Heart left ventricle (tissue), 13 donors: ENCODE measurements at regions not wholly inside any gene's neighbourhood (a gene's known extent, or its start where the extent isn't known, plus 50 kb on each side); places are given as distances from the start of the nearest gene placed in this dataset.

Experiments used
- POLR2A ChIP-seq, 2 donors: fragments of 450-650 bp; IDR thresholded peaks; one replicate each; pipeline ENCODE4 v1.6.1; 2017; ENCODE audit warnings: antibody characterized with exemption in 2 of 2, mild to moderate bottlenecking in 2 of 2, moderate library complexity in 2 of 2
- TF ChIP-seq, protein P1 (sequence below), 12 donors: fragments of 200-600 bp; sonication (generic) in 4 of 12; IDR thresholded peaks; one replicate each; pipeline versions ENCODE4 v1.5.0 to v1.8.0; 2018 to 2022; ENCODE audit warnings: antibody characterized with exemption in 12 of 12, mild to moderate bottlenecking in 5 of 12
- donor health status: ischemic (EF 13 %, LVEDD 7.1; RV severe dilation, severe dysfunction).
- donor health status: DM: no; HTN: yes; CAD: no.
- donor health status: DM: no; HTN: no; CAD: no.
- donor health status: ischemic (EF 25% LVEDD 6.9; RV normal size, moderate dysfunction).
- donor health status: ischemic (EF 25% LVEDD 5.7; RV mildly dilated, moderate dysfunction).
- donor health status: ischemic (EF 35%, LVEDD 5.7; RV mildly dilated, moderate dysfunction).
- donor health status: nonischemic (EF 11% LVEDD 7.7; RV severe dilation, severe dysfunction).
- donor health status: DM: yes; HTN: yes; CAD: no.
- donor health status: PGD.
- donor health status: ischemic (EF 29% LVEDD 5.4; RV normal size, mild dysfunction).
- donor health status: nonischemic (EF 23%, LVEDD 6.1; RV moderate dilation, normal function).

DNA sequence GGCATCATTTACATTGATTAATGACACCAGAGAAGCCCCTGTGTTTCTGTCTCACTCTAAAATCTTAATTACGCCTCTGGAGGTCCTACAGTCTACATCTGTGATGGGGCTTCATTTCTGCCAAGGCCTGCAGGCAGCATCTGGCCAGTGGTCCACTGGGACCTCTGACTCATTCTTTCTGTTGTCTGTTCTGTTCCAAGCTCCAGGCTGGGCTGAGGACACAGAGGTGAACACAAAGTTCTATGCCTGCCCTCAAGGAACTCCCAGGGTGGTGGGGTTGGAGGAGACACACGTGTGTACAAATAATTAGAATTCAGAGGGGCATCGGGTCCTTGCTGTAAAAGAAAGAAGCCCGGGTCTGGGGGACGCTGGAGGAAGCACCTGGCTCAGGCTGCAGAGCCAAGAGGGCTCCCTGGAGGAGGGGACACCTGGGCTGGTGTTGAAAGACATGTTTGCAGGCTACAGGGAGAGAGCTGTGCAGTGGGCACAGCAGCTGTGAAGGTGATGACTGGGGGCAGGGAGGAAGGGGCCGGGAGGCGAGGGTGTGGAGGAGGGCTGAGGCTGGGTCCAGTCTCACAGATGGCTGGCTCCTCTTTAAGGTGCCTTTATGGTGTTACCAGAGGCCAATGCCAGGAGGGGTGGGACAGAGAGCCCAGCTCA is 103.3 kb upstream of the PRR23E start:
- TF ChIP-seq, protein P1, sequence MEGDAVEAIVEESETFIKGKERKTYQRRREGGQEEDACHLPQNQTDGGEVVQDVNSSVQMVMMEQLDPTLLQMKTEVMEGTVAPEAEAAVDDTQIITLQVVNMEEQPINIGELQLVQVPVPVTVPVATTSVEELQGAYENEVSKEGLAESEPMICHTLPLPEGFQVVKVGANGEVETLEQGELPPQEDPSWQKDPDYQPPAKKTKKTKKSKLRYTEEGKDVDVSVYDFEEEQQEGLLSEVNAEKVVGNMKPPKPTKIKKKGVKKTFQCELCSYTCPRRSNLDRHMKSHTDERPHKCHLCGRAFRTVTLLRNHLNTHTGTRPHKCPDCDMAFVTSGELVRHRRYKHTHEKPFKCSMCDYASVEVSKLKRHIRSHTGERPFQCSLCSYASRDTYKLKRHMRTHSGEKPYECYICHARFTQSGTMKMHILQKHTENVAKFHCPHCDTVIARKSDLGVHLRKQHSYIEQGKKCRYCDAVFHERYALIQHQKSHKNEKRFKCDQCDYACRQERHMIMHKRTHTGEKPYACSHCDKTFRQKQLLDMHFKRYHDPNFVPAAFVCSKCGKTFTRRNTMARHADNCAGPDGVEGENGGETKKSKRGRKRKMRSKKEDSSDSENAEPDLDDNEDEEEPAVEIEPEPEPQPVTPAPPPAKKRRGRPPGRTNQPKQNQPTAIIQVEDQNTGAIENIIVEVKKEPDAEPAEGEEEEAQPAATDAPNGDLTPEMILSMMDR (IDR thresholded peaks at IDR 0.05) = no peak
- no peak for TF ChIP-seq POLR2A (IDR thresholded peaks at IDR 0.05)
